ENCODE measurements at regions not wholly inside any gene's neighbourhood (a gene's known extent, or its start where the extent isn't known, plus 50 kb on each side); places are given as distances from the start of the nearest gene placed in this dataset.

DNA sequence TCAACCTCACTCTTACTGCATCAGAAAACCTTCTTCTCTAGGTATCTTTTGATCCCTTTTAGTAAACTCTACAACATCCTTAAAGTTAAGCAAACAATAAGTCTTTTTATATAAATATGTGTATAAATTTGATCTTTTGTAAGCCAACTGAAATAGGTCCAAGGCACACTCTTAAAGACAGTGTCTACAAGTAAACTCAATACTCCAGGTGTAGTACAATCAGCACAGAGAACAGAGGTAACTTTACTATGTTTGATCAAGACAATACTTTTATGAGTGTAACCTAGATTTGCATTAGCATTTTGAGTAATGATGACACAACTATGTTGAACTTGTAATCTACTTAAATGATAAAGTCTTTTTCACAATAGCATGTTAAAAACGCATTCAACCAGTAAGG is 593.1 kb upstream of the CHAC2 start (continued):
- TF ChIP-seq, protein P1, sequence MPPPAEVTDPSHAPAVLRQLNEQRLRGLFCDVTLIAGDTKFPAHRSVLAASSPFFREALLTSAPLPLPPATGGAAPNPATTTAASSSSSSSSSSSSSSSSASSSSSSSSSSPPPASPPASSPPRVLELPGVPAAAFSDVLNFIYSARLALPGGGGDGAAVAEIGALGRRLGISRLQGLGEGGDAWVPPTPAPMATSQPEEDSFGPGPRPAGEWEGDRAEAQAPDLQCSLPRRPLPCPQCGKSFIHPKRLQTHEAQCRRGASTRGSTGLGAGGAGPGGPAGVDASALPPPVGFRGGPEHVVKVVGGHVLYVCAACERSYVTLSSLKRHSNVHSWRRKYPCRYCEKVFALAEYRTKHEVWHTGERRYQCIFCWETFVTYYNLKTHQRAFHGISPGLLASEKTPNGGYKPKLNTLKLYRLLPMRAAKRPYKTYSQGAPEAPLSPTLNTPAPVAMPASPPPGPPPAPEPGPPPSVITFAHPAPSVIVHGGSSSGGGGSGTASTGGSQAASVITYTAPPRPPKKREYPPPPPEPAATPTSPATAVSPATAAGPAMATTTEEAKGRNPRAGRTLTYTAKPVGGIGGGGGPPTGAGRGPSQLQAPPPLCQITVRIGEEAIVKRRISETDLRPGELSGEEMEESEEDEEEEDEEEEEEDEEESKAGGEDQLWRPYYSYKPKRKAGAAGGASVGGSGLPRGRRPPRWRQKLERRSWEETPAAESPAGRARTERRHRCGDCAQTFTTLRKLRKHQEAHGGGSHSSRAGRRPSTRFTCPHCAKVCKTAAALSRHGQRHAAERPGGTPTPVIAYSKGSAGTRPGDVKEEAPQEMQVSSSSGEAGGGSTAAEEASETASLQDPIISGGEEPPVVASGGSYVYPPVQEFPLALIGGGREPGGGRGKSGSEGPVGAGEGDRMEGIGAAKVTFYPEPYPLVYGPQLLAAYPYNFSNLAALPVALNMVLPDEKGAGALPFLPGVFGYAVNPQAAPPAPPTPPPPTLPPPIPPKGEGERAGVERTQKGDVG (CRISPR knock-in tag; IDR thresholded peaks at IDR 0.05), result no peak
- TF ChIP-seq EGR1 (IDR thresholded peaks at IDR 0.05; ENCODE audit: borderline replicate concordance in 1 of 2, low read depth in 2 of 2, low read length in 2 of 2), result no peak
- TF ChIP-seq, protein P2, sequence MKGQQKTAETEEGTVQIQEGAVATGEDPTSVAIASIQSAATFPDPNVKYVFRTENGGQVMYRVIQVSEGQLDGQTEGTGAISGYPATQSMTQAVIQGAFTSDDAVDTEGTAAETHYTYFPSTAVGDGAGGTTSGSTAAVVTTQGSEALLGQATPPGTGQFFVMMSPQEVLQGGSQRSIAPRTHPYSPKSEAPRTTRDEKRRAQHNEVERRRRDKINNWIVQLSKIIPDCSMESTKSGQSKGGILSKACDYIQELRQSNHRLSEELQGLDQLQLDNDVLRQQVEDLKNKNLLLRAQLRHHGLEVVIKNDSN (IDR thresholded peaks at IDR 0.05; ENCODE audit: borderline replicate concordance, extremely low read length, insufficient read depth, low read depth, low read length), result no peak
- no peak for TF ChIP-seq EED (IDR thresholded peaks at IDR 0.05; ENCODE audit: low read depth)
- no peak for TF ChIP-seq NR2C1 (IDR thresholded peaks at IDR 0.05)
- no peak for TF ChIP-seq IKZF1 (conservative IDR thresholded peaks at IDR 0.05)
- TF ChIP-seq RCOR1 (conservative IDR thresholded peaks at IDR 0.05; ENCODE audit: low read depth, low read length), result no peak
- no peak for TF ChIP-seq SMC3 (IDR thresholded peaks at IDR 0.05; ENCODE audit: borderline replicate concordance, low read length)
- no peak for TF ChIP-seq ETV6 (conservative IDR thresholded peaks at IDR 0.05 in 1 of 2, IDR thresholded peaks at IDR 0.05 in 1 of 2; ENCODE audit: borderline replicate concordance in 1 of 2, low read depth in 1 of 2)
